ENCODE measurements at regions not wholly inside any gene's neighbourhood (a gene's known extent, or its start where the extent isn't known, plus 50 kb on each side); places are given as distances from the start of the nearest gene placed in this dataset.

GRCh38 chr1:39085174-39085573 is 59.0 kb downstream of the NDUFS5 start:
- DNase-seq (ENCODE audit: low spot score), result no peak

GRCh38 chr1:39086386-39086785 is 60.2 kb downstream of the NDUFS5 start:
- DNase-seq (ENCODE audit: low spot score), result no peak

- DNase-seq (ENCODE audit: low spot score), result no peak
Observed at GRCh38 chr1:39086865-39087409, 60.8 kb downstream of the NDUFS5 start.

GRCh38 chr1:39087435-39087834 is 61.3 kb downstream of the NDUFS5 start:
- no peak for DNase-seq (ENCODE audit: low spot score)

- DNase-seq (ENCODE audit: low spot score), result no peak
Observed at GRCh38 chr1:39088658-39089057, 62.5 kb downstream of the NDUFS5 start.

- no peak for DNase-seq (ENCODE audit: low spot score)
Observed at GRCh38 chr1:39089931-39090521, 63.9 kb downstream of the NDUFS5 start.

- no peak for DNase-seq (ENCODE audit: low spot score)
Observed at GRCh38 chr1:39090757-39091380, 64.7 kb downstream of the NDUFS5 start.

GRCh38 chr1:39091845-39092645 is 65.9 kb downstream of the NDUFS5 start:
- peak; percentile 66 for DNase-seq (ENCODE audit: low spot score)

GRCh38 chr1:39094685-39095084 is 68.5 kb downstream of the NDUFS5 start:
- no peak for DNase-seq (ENCODE audit: low spot score)

GRCh38 chr1:39098546-39099250 is 72.5 kb downstream of the NDUFS5 start:
- DNase-seq (ENCODE audit: low spot score), result peak; percentile 51

- peak; percentile 83 for DNase-seq (ENCODE audit: low spot score)
Observed at GRCh38 chr1:39102537-39103327, 76.6 kb downstream of the NDUFS5 start.

GRCh38 chr1:39103328-39104157 is 77.4 kb downstream of the NDUFS5 start:
- DNase-seq (ENCODE audit: low spot score), result peak; percentile 86

- peak; percentile 38 for DNase-seq (ENCODE audit: low spot score)
Observed at GRCh38 chr1:39104158-39105060, 78.3 kb downstream of the NDUFS5 start.

- DNase-seq (ENCODE audit: low spot score), result no peak
Observed at GRCh38 chr1:39105061-39105840, 79.1 kb downstream of the NDUFS5 start.

GRCh38 chr1:39105841-39106765 is 80.0 kb downstream of the NDUFS5 start:
- DNase-seq (ENCODE audit: low spot score), result peak; percentile 47

- DNase-seq (ENCODE audit: low spot score), result no peak
Observed at GRCh38 chr1:39106801-39107327, 80.7 kb downstream of the NDUFS5 start.

Data from kidney capillary endothelial cell (primary cell).